ENCODE measurements at regions not wholly inside any gene's neighbourhood (a gene's known extent, or its start where the extent isn't known, plus 50 kb on each side); places are given as distances from the start of the nearest gene placed in this dataset.
"Not testable (repeated sequence)": the region's sequence is repeated elsewhere in the genome, so short reads cannot be mapped to it uniquely, and the experiment has no call there.

DNA sequence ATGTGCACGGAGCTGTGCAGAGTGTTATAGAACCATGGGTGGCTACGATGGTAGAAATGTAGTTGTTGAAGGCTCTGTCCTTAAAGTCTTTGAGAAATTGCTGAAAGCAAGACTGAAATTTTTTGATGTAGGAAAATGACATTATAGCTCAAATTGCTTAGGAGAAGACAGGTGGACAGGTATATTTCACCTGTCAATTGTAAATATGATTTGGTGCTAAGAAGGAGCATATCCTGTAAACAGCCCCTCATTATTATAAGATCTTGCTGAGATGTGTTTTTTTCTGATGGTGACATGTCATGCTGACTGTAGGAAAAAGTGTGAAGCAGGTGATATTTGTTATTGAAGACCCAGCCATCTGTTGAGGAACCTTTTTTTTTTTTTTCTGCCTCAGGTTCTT, 377.9 kb downstream of the PSAT1 start:
- no peak for DNase-seq (ENCODE audit: low spot score)

DNA sequence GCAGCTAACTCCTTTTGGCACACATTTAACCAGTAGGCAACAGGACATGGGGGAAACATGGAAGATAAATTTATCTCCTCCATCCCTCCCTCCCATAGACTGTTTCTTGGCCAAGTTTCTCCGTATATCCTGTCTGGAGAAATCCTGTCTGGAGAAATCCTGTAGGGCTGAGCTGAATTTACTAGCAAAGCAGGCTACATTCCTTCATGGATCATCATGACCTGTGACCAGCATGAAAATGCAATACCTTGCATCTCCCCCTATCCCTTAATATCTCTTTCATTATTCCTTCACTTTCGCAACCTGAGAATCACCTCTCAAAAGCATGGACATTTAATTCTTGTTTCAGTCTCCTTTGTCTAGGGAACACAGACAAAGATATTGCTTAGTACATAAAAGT, 379.1 kb downstream of the PSAT1 start:
- no peak for DNase-seq (ENCODE audit: low spot score)

- DNase-seq (ENCODE audit: low spot score) = no peak
These were observed 379.7 kb downstream of the PSAT1 start for GRCh38 chr9:78676623-78677022.

DNA sequence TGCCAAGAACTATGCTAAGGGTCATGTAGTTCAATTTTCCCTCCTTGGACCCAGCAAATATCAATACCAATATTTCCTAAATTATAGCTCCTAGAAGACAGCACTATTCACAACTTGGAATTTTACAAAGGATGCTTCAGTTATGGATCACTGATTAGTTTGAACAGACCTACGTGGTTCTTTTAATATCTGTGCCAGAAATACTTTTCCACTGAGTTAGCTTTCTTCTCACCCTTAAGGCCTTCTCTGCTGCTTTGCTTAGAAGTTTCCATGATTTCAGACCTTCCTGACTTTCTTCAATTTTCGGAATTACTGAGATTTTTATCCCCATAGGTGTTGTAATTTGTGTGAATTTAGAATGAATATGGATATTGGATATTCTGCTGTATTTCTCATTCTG, 380.4 kb downstream of the PSAT1 start:
- DNase-seq (ENCODE audit: low spot score) = no peak

GRCh38 chr9:78678877-78679276, 382.0 kb downstream of the PSAT1 start:
- no peak for DNase-seq (ENCODE audit: low spot score)

DNA sequence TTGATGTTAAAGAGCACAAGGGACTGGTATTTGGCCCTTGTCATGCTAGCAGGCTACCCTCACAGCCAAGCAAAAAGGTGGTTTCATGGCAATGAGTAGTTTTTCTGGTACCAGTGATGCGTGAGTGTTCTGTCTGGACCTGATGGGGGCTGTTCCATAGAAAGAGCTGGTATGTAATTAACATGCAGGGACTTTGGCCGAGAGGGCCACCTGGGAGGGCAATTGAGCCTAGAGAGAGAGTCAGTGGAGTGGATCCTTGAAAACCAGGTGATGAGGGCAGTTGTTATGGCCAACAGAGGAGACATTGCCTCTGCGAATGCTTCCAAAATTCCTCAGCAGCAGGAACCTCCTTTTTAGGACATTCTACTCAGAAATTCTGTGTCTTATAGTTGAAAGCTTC, 383.3 kb downstream of the PSAT1 start:
- no peak for DNase-seq (ENCODE audit: low spot score)

DNA sequence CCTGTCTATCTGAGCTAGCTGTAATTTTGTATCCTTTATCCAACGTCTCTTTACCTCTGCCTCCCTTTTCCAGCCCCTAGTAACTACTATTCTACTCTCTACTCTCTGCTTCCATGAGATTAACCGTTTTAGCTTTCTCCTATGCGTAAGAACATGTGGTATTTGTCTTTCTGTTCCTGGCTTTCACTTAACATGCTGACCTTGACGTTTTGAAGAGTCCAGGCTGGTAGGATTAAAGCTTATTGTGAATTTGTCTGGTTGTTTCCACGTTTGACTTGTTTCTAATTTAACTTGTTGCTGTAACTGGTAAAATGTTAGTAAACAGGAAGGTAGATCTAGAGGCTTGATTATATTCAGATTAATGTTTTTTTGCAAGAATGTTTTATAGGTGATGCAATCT, 385.3 kb downstream of the PSAT1 start:
- no peak for DNase-seq (ENCODE audit: low spot score)

GRCh38 chr9:78685471-78685870, 388.5 kb downstream of the PSAT1 start:
- DNase-seq (ENCODE audit: low spot score) = no peak

DNA sequence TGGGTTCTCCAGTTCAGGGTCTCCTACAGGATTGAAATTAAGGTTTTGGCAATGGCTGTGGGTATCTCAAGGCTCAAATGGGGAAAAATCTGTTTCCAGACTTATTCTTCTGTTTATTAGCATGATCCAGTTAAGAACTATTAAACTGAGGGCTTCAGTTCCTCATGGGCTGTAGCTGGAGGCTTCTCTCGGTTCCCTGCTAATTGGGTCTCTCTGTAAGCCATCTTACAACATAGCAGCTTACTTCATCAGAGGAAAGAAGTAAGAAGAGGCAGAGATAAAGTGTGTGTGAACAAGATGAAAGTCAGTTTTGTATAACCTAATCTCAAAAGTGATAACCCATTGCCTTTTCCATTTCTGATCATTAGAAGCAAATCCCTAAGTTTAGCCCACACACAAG, 391.9 kb downstream of the PSAT1 start:
- no peak for DNase-seq (ENCODE audit: low spot score)

DNA sequence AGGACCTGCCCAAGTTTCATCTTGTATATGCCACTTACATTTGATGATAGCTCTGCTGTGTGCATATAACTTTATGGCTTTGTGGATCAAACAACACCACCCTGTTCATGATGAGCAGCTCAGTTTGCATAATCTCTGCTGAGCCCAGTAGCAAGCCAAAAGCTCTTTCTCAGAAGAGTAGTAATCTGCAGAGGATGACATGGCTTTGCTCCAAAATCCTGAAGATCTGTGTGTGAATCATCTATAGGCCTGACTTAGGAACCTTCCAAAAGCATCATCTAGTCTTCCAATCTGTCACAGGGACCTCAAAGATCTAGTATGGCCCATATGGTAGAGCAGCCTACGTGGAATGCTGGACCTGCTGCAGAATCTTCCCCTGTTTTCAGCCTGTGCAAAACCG, 394.6 kb downstream of the PSAT1 start:
- DNase-seq (ENCODE audit: low spot score) = no peak

DNA sequence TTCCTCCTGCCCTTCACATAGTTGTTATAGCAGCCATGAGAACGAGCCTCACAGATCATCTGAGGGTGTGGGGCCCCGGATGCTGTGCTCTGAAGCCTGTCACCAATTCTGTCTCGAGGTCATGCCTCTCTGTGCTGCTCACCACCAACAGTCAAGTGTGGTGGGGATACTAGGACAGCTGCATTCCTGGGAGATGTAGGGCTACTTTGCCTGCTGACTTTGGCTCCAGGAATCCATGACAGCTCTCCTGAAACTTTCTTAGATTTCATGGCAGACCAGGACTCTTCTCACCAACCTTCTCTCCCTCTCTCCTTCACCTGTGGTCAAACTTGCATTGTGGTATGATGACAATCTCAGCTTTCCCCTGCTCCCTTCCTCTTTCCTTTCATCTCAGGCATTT, 395.9 kb downstream of the PSAT1 start:
- no peak for DNase-seq (ENCODE audit: low spot score)

GRCh38 chr9:78694974-78695373, 398.0 kb downstream of the PSAT1 start:
- DNase-seq (ENCODE audit: low spot score) = no peak

GRCh38 chr9:78695519-78695918, 398.6 kb downstream of the PSAT1 start:
- no peak for DNase-seq (ENCODE audit: low spot score)

DNA sequence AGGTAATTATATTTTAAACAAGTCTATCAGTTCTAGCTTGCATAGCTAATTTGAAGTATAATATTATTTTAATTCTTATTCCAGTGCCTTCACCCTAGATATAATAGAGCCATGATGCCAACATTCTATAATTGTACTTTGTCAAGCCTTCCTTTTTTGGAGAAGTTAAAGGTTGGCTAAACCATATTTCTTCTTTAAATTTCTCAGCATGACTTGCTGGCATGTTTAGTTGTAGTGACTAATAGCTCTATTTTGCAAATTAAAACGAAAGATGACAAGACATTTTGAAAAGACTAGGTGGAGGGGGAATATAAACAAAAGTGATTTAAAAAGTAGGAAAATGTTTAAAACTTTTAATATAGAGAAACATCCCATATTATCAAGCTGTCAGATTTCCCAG, 400.7 kb downstream of the PSAT1 start:
- no peak for DNase-seq (ENCODE audit: low spot score)

- DNase-seq (ENCODE audit: low spot score) = no peak
These were observed 401.4 kb downstream of the PSAT1 start for GRCh38 chr9:78698371-78698770.

- not testable (repeated sequence) for DNase-seq (ENCODE audit: low spot score)
These were observed 402.3 kb downstream of the PSAT1 start for GRCh38 chr9:78699217-78699616.

GRCh38 chr9:78704153-78704552, 407.2 kb downstream of the PSAT1 start:
- not testable (repeated sequence) for DNase-seq (ENCODE audit: low spot score)

- DNase-seq (ENCODE audit: low spot score) = no peak
These were observed 410.2 kb downstream of the PSAT1 start for GRCh38 chr9:78707080-78707479.

GRCh38 chr9:78707481-78707991, 410.6 kb downstream of the PSAT1 start:
- DNase-seq (ENCODE audit: low spot score) = no peak

DNA sequence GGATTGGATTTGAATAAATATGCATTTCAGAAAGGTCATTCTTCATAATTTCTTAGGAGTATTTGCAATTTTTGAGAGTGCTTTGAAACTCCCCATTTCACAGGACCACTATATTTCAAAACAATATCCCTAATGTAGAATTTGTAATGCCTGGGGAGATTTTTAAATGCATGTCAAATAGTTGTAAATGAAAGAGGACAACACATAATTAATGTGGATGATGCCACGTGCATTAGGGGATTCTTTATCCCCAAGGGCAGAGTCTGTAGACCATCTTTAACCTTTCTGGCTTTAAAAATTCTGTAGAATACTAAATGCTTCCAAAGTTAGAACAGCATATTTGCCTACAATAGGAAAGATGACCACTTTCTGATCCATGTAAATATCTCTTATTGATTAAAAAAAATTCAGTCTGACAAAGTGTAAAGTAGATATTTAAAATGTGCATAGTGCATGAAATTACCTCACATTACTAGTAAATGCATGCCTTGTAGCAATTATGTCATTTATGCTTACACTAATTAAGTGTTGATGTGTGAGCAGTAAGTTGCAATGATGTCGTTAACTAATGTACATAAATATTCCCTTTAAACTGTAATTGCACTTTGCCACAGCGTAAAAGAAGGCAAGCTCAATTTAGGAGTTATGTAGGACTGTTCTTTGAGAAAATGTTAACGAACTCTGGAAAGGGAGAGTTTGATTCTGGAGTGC, 416.1 kb downstream of the PSAT1 start:
- DNase-seq (ENCODE audit: low spot score) = no peak

DNA sequence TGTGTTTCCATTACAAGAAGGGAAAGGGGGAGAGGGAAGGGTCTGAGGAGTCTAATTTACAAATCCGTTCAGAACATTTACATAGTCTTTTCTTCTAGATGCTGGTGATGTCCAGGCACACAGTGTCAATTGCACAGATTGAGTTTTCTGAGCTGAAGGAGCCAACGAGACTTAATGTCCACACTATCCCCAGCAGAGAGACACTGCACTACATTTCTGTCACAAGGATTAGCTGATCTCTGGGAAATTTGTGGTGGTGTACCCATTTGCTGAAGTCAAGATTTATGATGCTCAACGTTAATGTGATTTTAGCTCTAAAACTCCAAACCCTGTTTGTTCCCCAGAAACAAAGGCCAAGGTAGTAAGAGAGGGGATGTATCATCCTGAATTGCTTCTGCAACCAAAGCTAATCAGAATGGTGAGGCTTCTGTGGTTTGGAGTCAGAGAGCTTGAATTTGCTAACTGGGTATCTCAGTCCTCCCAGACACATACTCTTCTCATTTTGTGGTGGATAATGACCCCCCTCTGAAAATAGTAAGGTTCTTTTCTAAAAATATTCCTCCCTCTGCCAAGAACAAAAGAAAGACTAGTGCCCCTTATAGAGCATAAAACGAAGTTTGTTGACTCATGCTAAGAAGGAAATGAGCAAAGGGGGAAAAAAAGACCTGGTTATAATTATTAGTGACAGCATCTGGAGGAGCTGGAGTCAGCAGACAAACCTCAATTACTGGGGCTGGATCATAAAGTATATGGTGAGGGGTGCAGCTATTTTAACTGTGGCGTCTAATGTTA, 416.9 kb downstream of the PSAT1 start:
- DNase-seq (ENCODE audit: low spot score) = no peak

- DNase-seq (ENCODE audit: low spot score) = no peak
These were observed 417.7 kb downstream of the PSAT1 start for GRCh38 chr9:78714576-78714975.

GRCh38 chr9:78719029-78719428, 422.1 kb downstream of the PSAT1 start:
- not testable (repeated sequence) for DNase-seq (ENCODE audit: low spot score)

GRCh38 chr9:78724896-78725295, 428.0 kb downstream of the PSAT1 start:
- DNase-seq (ENCODE audit: low spot score) = no peak

Data from D341Med (cell line).